PC-9 (cell line): ENCODE measurements at regions not wholly inside any gene's neighbourhood (a gene's known extent, or its start where the extent isn't known, plus 50 kb on each side); places are given as distances from the start of the nearest gene placed in this dataset.

Experiments used
- EZH2 ChIP-seq: fragments of 200-600 bp; sonication (generic); IDR thresholded peaks from 2 replicates; pipeline ENCODE4 v1.8.0; 2017; ENCODE audit warnings: antibody characterized with exemption, low read depth
- TF ChIP-seq, protein P1 (sequence below): fragments of 200-600 bp; sonication (generic); conservative IDR thresholded peaks from 2 replicates; pipeline ENCODE4 v1.6.1; 2017; ENCODE audit warnings: mixed run types, antibody characterized with exemption, mild to moderate bottlenecking, moderate library complexity

- TF ChIP-seq, protein P1, sequence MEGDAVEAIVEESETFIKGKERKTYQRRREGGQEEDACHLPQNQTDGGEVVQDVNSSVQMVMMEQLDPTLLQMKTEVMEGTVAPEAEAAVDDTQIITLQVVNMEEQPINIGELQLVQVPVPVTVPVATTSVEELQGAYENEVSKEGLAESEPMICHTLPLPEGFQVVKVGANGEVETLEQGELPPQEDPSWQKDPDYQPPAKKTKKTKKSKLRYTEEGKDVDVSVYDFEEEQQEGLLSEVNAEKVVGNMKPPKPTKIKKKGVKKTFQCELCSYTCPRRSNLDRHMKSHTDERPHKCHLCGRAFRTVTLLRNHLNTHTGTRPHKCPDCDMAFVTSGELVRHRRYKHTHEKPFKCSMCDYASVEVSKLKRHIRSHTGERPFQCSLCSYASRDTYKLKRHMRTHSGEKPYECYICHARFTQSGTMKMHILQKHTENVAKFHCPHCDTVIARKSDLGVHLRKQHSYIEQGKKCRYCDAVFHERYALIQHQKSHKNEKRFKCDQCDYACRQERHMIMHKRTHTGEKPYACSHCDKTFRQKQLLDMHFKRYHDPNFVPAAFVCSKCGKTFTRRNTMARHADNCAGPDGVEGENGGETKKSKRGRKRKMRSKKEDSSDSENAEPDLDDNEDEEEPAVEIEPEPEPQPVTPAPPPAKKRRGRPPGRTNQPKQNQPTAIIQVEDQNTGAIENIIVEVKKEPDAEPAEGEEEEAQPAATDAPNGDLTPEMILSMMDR, result no peak
- no peak for TF ChIP-seq EZH2
Measured at GRCh38 chr4:79048878-79049277, 109.6 kb upstream of the PAQR3 start.
